PFSK-1 (cell line): ENCODE measurements at regions not wholly inside any gene's neighbourhood (a gene's known extent, or its start where the extent isn't known, plus 50 kb on each side); places are given as distances from the start of the nearest gene placed in this dataset.

Experiments used
- POLR2AphosphoS5 ChIP-seq: IDR thresholded peaks from 2 replicates; pipeline ENCODE4 v1.6.1; 2012; ENCODE audit warnings: low read depth, mild to moderate bottlenecking, control low read depth, low read length, moderate library complexity
- SIN3A ChIP-seq: IDR thresholded peaks from 2 replicates; pipeline ENCODE4 v1.6.1; 2012; ENCODE audit warnings: mild to moderate bottlenecking, low read length, moderate library complexity, borderline replicate concordance; ENCODE audit not compliant: insufficient read depth
- TAF1 ChIP-seq: IDR thresholded peaks from 2 replicates; pipeline ENCODE4 v1.6.1; 2012; ENCODE audit warnings: low read length, control low read depth, borderline replicate concordance; ENCODE audit not compliant: insufficient read depth

DNA sequence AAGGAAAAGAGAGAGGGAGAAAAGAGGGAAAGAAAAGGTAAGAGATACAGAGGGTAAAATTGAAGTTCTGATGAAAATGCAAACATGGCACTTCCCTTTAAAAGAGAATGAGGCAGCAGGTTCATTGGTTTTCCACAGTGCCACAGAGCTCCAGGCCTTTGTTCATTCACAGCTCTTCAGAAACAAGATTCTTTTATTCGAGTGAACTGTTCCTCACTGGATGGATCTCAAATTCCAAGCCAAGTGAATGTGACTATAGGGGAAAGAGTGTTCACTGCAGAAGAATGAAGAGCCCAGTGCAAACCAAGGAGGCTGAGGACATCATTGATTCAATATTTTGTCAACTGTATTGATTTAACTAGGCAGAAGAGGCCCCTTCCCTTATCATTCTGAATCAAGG is 280.3 kb upstream of the PROK2 start:
- TF ChIP-seq POLR2AphosphoS5 = no peak
- TF ChIP-seq SIN3A = no peak
- TF ChIP-seq TAF1 = no peak
